ENCODE measurements at regions not wholly inside any gene's neighbourhood (a gene's known extent, or its start where the extent isn't known, plus 50 kb on each side); places are given as distances from the start of the nearest gene placed in this dataset.
"Not testable (repeated sequence)": the region's sequence is repeated elsewhere in the genome, so short reads cannot be mapped to it uniquely, and the experiment has no call there.

DNA sequence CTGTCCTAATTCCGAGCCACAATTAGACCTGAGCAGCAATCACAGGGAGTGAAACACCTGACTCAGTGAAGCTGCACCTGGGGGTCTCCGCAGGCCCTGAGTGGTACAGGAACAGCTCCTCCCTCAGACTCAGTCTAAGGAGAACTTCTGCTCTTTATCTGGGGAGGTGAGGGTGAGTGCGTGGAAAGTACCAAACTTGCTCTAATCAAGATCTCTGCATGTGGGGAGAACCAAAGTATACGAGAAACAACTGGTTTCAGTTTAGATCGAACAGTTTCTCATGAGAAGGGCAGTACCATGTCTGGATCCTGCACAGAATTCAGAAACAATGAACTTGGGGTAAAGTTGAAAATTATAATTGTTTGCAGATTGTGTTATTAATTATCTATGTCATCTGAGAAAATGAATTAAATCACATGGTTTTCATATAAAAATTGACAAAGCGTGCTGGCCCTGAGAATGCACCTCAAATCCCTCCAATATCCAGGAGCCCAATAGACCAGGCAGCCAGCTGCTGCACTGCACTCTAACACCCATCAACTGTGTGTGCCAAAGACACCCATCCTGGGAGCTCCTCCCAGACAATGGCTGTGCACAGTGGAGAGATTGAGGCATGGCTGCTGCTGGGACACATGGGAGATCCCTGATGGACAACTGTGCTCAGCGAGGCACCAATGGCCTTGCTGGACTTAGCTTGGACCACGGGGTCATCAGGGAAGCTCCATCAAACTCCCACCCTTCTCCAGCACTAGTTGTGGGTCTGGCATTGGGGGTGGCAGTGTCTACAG is 803.8 kb downstream of the TMEM121 start:
- TF ChIP-seq, protein P1, sequence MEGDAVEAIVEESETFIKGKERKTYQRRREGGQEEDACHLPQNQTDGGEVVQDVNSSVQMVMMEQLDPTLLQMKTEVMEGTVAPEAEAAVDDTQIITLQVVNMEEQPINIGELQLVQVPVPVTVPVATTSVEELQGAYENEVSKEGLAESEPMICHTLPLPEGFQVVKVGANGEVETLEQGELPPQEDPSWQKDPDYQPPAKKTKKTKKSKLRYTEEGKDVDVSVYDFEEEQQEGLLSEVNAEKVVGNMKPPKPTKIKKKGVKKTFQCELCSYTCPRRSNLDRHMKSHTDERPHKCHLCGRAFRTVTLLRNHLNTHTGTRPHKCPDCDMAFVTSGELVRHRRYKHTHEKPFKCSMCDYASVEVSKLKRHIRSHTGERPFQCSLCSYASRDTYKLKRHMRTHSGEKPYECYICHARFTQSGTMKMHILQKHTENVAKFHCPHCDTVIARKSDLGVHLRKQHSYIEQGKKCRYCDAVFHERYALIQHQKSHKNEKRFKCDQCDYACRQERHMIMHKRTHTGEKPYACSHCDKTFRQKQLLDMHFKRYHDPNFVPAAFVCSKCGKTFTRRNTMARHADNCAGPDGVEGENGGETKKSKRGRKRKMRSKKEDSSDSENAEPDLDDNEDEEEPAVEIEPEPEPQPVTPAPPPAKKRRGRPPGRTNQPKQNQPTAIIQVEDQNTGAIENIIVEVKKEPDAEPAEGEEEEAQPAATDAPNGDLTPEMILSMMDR (conservative IDR thresholded peaks at IDR 0.05 in 1 of 2, IDR thresholded peaks at IDR 0.05 in 1 of 2; ENCODE audit: low read depth in 1 of 2, low read length in 2 of 2), result not testable (repeated sequence)
- not testable (repeated sequence) for TF ChIP-seq EZH2 (IDR thresholded peaks at IDR 0.05; ENCODE audit: low read length, missing control alignments)
